IMR-90 (cell line): ENCODE measurements at regions not wholly inside any gene's neighbourhood (a gene's known extent, or its start where the extent isn't known, plus 50 kb on each side); places are given as distances from the start of the nearest gene placed in this dataset.

Experiments used
- ATAC-seq: fragments of 200-7000 bp; cut with Tn5 transposase; 2 replicates; pipeline ENCODE4 v1.9.1; 2020; ENCODE audit warnings: low read depth, mild to moderate bottlenecking, moderate library complexity
- BruUV-seq: library from RNA; stranded (reverse); fragments of 400-500 nt; replicated peaks from 2 replicates; lab custom pipeline; 2021; lab: Mats Ljungman, UMichigan
- CTCF ChIA-PET: fragments of 300-600 bp; formaldehyde crosslinking; extraction: SDS; loops from one replicate; lab custom pipeline; 2021; ENCODE audit warnings: antibody characterized with exemption; lab: Yijun Ruan, JAX
- POLR2A ChIA-PET: fragments of 300-600 bp; sonication (Branson Sonifier 250); formaldehyde crosslinking; loops from one replicate; lab custom pipeline; 2022; ENCODE audit warnings: antibody characterized with exemption; ENCODE audit not compliant: unreplicated experiment; lab: Charles Lee
- DNase-seq: peaks from one replicate; pipeline ENCODE4 v3.0.0; 2013
- H2AFZ ChIP-seq: replicated peaks from 2 replicates; pipeline ENCODE3; 2013; ENCODE audit warnings: low read length, mild to moderate bottlenecking; ENCODE audit not compliant: poor library complexity
- H2AK5ac ChIP-seq: 2 replicates; pipeline ENCODE4 v1.6.1; 2013; ENCODE audit warnings: low read depth, low read length, inconsistent platforms
- H2AK9ac ChIP-seq: replicated peaks from 2 replicates; pipeline ENCODE3; 2013; ENCODE audit warnings: mild to moderate bottlenecking, low read depth, low read length, moderate library complexity; ENCODE audit not compliant: poor library complexity
- H2BK120ac ChIP-seq: 2 replicates; pipeline ENCODE4 v1.6.1; 2013; ENCODE audit warnings: low read depth, low read length, inconsistent platforms
- H2BK15ac ChIP-seq: 3 replicates; pipeline ENCODE4 v1.6.1; 2013; ENCODE audit warnings: low read depth, low read length, inconsistent platforms
- H2BK20ac ChIP-seq: 2 replicates; pipeline ENCODE4 v1.6.1; 2013; ENCODE audit warnings: low read depth, mild to moderate bottlenecking, inconsistent platforms, low read length, moderate library complexity
- H2BK5ac ChIP-seq: 2 replicates; pipeline ENCODE4 v1.6.1; 2013; ENCODE audit warnings: mild to moderate bottlenecking, low read depth, low read length, inconsistent platforms; ENCODE audit not compliant: poor library complexity, severe bottlenecking
- H3K14ac ChIP-seq: replicated peaks from 2 replicates; pipeline ENCODE4 v1.6.1; 2013; ENCODE audit warnings: low read depth, low read length, inconsistent platforms
- H3K18ac ChIP-seq: 2 replicates; pipeline ENCODE4 v1.6.1; 2013; ENCODE audit warnings: low read depth, low read length, control low read depth
- H3K23ac ChIP-seq: 2 replicates; pipeline ENCODE4 v1.6.1; 2013; ENCODE audit warnings: low read depth, low read length, inconsistent platforms
- H3K27ac ChIP-seq: 2 replicates; pipeline ENCODE4 v1.5.1; 2013; ENCODE audit warnings: mild to moderate bottlenecking, control low read depth, low read length; ENCODE audit not compliant: insufficient read depth
- H3K27me3 ChIP-seq: 2 replicates; pipeline ENCODE4 v1.6.1; 2013; ENCODE audit warnings: low read length; ENCODE audit not compliant: control insufficient read depth, insufficient read depth
- H3K36me3 ChIP-seq: 2 replicates; pipeline ENCODE4 v1.6.1; 2013; ENCODE audit warnings: low read length, mixed read lengths; ENCODE audit not compliant: control insufficient read depth, insufficient read depth
- H3K4ac ChIP-seq: 2 replicates; pipeline ENCODE4 v1.6.1; 2013; ENCODE audit warnings: low read depth, low read length, inconsistent platforms
- H3K4me1 ChIP-seq: 2 replicates; pipeline ENCODE4 v1.6.1; 2013; ENCODE audit warnings: low read length, mixed read lengths; ENCODE audit not compliant: control insufficient read depth, insufficient read depth
- H3K4me2 ChIP-seq: 2 replicates; pipeline ENCODE4 v1.6.1; 2013; ENCODE audit warnings: low read depth, mild to moderate bottlenecking, control low read depth, low read length, moderate library complexity
- H3K4me3 ChIP-seq: 2 replicates; pipeline ENCODE4 v1.5.1; 2013; ENCODE audit warnings: low read depth, mild to moderate bottlenecking, control low read depth, low read length, moderate library complexity; ENCODE audit not compliant: insufficient read depth
- H3K56ac ChIP-seq: 2 replicates; pipeline ENCODE4 v1.6.1; 2013; ENCODE audit warnings: low read length, inconsistent platforms; ENCODE audit not compliant: insufficient read depth; ENCODE audit errors: extremely low read depth
- H3K79me1 ChIP-seq, 2 experiments: 2 replicates each; pipeline ENCODE4 v1.6.1; 2013; ENCODE audit warnings: low read length in 2 of 2, inconsistent platforms in 1 of 2, low read depth in 1 of 2
- H3K9ac ChIP-seq: 2 replicates; pipeline ENCODE4 v1.6.1; 2013; ENCODE audit warnings: low read depth, low read length, control low read depth
- H3K9me1 ChIP-seq: 2 replicates; pipeline ENCODE4 v1.6.1; 2013; ENCODE audit warnings: low read length, inconsistent platforms; ENCODE audit not compliant: insufficient read depth
- H3K9me3 ChIP-seq: 2 replicates; pipeline ENCODE4 v1.6.1; 2013; ENCODE audit warnings: low read length; ENCODE audit not compliant: control insufficient read depth, insufficient read depth
- H4K20me1 ChIP-seq: 2 replicates; pipeline ENCODE4 v1.6.1; 2013; ENCODE audit warnings: low read length, inconsistent platforms; ENCODE audit not compliant: insufficient read depth
- H4K5ac ChIP-seq: 2 replicates; pipeline ENCODE4 v1.6.1; 2013; ENCODE audit warnings: mild to moderate bottlenecking, low read depth, low read length, control low read depth
- H4K8ac ChIP-seq, 2 experiments: 2 replicates each; pipeline ENCODE4 v1.6.1; 2013; ENCODE audit warnings: low read depth in 2 of 2, low read length in 2 of 2, control low read depth in 1 of 2, inconsistent platforms in 1 of 2
- H4K91ac ChIP-seq: 2 replicates; pipeline ENCODE4 v1.6.1; 2013; ENCODE audit warnings: low read depth, low read length, inconsistent platforms; ENCODE audit not compliant: insufficient read depth
- BHLHE40 ChIP-seq: fragments of 150-350 bp; IDR thresholded peaks from 2 replicates; pipeline ENCODE4 v1.6.1; 2016; ENCODE audit warnings: mild to moderate bottlenecking, low read depth, low read length
- CTCF ChIP-seq: conservative IDR thresholded peaks from 2 replicates; pipeline ENCODE4 v1.5.1; 2012; ENCODE audit warnings: mild to moderate bottlenecking, low read depth, low read length, improper control_type of control experiment
- MAFK ChIP-seq: IDR thresholded peaks from 2 replicates; pipeline ENCODE4 v1.6.1; 2012; ENCODE audit warnings: low read depth, low read length, improper control_type of control experiment
- dilution Hi-C: fragments of 300-500 bp; cut with HindIII; formaldehyde crosslinking; loops from one replicate; pipeline ENCODE4 v1.14.3; 2018; ENCODE audit warnings: low sequenced_read_pairs; ENCODE audit not compliant: unreplicated experiment
- in situ Hi-C: fragments of 300-500 bp; cut with MboI; formaldehyde crosslinking; loops from 3 replicates; pipeline ENCODE4 v1.14.3; 2019; ENCODE audit warnings: low sequenced_read_pairs, inconsistent platforms, mixed read lengths
- intact Hi-C: fragments of 100-400 bp; cut with micrococcal nuclease; formaldehyde crosslinking; loops from 2 replicates; pipeline ENCODE4 v1.10.0; 2022

GRCh38 chr11:12611352-12611751, 62.9 kb upstream of the TEAD1 start:
- H2BK20ac ChIP-seq = no peak overlapping the region
- H2AFZ ChIP-seq = no peak overlapping the region
- H3K9me3 ChIP-seq = peaks cover 3% of the 10 kb centered on the region; the same call in 1 of the 2 replicates
- H2AK5ac ChIP-seq = no peak overlapping the region
- H3K27me3 ChIP-seq = no peaks in the 10 kb centered on the region
- no peak overlapping the region for H4K5ac ChIP-seq
- TF ChIP-seq MAFK = no peak
- TF ChIP-seq BHLHE40 = no peak
- no peak for TF ChIP-seq CTCF
- no peak overlapping the region for H3K18ac ChIP-seq
- H2BK15ac ChIP-seq = no peak overlapping the region
- H3K36me3 ChIP-seq = no peaks in the 10 kb centered on the region
- H3K4me3 ChIP-seq = no peak overlapping the region
- BruUV-seq = no TSS peak
- H4K91ac ChIP-seq = no peak overlapping the region
- intact Hi-C loops = no loop called here
- no peaks in the 10 kb centered on the region for H3K4me1 ChIP-seq
- H3K14ac ChIP-seq = no peak overlapping the region
- H3K4ac ChIP-seq = no peak overlapping the region
- no peak overlapping the region for H2BK5ac ChIP-seq
- no peaks in the 10 kb centered on the region for H3K9me1 ChIP-seq
- no peak overlapping the region for H2AK9ac ChIP-seq
- no peak overlapping the region for H3K23ac ChIP-seq
- no peak overlapping the region for H3K27ac ChIP-seq
- no peaks in the 10 kb centered on the region for H3K79me1 ChIP-seq
- CTCF ChIA-PET = interaction anchor here (0.7 kb wide), 1 partner anchor 252 kb away, joined by 3 read pairs; no protein-coding TSS in a partner anchor
- ATAC-seq = no peak
- H3K4me2 ChIP-seq = no peak overlapping the region
- no peak for DNase-seq
- no peak overlapping the region for H3K56ac ChIP-seq
- POLR2A ChIA-PET = no interaction called here
- in situ Hi-C loops = no loop called here
- no peak overlapping the region for H3K9ac ChIP-seq
- no peaks in the 10 kb centered on the region for H4K20me1 ChIP-seq
- H2BK120ac ChIP-seq = no peak overlapping the region
- H4K8ac ChIP-seq = no peak overlapping the region
- dilution Hi-C loops = no loop called here
